Erythroblast (primary cell): ENCODE measurements at regions not wholly inside any gene's neighbourhood (a gene's known extent, or its start where the extent isn't known, plus 50 kb on each side); places are given as distances from the start of the nearest gene placed in this dataset.

Source experiments
- GATA1 ChIP-seq: IDR thresholded peaks from 2 replicates; pipeline ENCODE4 v1.6.1; 2011; ENCODE audit warnings: low read depth, mild to moderate bottlenecking, control low read depth, low read length, moderate library complexity
- POLR2A ChIP-seq: IDR thresholded peaks from 2 replicates; pipeline ENCODE4 v1.6.1; 2011; ENCODE audit warnings: mild to moderate bottlenecking, low read length

DNA sequence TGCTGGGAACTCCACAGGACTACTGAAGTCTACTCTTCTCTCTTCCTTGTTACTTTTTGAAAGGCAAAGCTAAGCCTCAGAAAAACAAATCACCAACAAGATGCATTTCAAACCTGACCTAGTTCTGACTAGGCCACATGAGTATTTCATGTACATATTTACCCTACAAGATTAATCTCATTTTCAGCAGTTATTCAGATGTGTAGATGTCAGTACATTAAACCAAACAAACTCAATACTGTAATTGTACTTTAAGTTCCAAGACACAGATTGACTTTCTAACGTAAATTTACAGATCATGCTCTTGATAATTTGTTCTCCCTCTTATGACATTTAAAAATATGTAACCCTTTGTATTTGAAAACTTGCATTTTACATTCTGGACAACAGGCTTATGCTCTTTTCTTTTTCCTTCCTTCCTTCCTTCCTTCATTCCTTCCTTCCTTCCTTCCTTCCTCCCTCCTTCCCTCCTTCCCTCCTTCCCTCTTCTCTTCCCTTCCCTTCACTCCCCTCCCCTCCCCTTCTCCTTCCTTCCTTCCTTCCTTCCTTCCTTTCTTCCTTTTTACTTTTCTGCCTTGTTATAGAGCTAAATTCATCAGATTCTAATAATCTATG, 1653.4 kb downstream of the EFNA5 start:
- TF ChIP-seq POLR2A = no peak
- no peak for TF ChIP-seq GATA1
